ENCODE measurements at regions not wholly inside any gene's neighbourhood (a gene's known extent, or its start where the extent isn't known, plus 50 kb on each side); places are given as distances from the start of the nearest gene placed in this dataset.

DNA sequence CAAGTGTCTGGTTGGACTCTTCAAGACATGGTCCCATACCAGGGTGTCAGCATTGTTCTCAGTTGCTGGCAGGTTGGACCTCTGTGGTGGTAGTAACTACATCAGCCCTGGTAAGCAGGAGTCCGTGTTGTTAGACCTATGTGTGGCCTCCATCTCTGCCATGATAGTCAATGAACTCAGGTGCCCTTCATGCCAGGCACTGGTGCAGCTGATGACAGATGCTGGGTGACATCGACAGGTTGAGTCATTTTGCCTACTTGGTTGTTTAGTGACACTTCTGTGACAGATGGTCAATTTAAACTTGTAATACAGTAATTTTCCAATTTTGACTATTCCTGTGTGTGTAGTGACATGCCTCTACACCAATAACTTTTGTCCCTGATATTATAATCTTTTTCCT, 189.7 kb downstream of the SP3 start:
- Histone ChIP-seq H2AK5ac (ENCODE audit: insufficient read length, low read length) (no peak overlapping the region), H3K79me1 (ENCODE audit: insufficient read depth, low read depth, low read length, poor library complexity, severe bottlenecking) (no peaks in the 10 kb centered on the region), H3T11ph (ENCODE audit: low read length) (no peak overlapping the region), H3K4ac (ENCODE audit: low read depth, low read length) (no peak overlapping the region), H4K5ac (ENCODE audit: insufficient read length, low read depth, low read length) (no peak overlapping the region), H3K9me3 (ENCODE audit: control insufficient read depth, low read depth, low read length) (no peaks in the 10 kb centered on the region), H3K56ac (ENCODE audit: insufficient read length, low read depth, low read length) (no peak overlapping the region), H3K79me2 (ENCODE audit: insufficient read depth, low read length) (no peaks in the 10 kb centered on the region), H3K23me2 (ENCODE audit: insufficient read length, low read depth, low read length, poor library complexity, severe bottlenecking) (no peaks in the 10 kb centered on the region), H3K18ac (ENCODE audit: insufficient read length, low read depth, low read length) (no peak overlapping the region), H4K91ac (ENCODE audit: insufficient read length, low read depth, low read length) (no peak overlapping the region), H2BK12ac (ENCODE audit: insufficient read length, low read depth, low read length) (no peak overlapping the region), H3K23ac (ENCODE audit: insufficient read length, low read depth, low read length) (no peak overlapping the region), H2BK120ac (ENCODE audit: low read depth, low read length, poor library complexity, severe bottlenecking) (no peak overlapping the region), H3K9ac (ENCODE audit: extremely low read depth, insufficient read length, low read length) (no peak overlapping the region), H3K14ac (ENCODE audit: insufficient read depth, low read length) (no peak overlapping the region), H2AFZ (ENCODE audit: low read length) (no peak overlapping the region), H3K4me2 (ENCODE audit: insufficient read depth, insufficient read length, low read length) (no peak overlapping the region), H2BK15ac (ENCODE audit: low read depth, low read length) (no peak overlapping the region), H4K8ac (replicated peaks; ENCODE audit: insufficient read length, low read depth, low read length) (no peak overlapping the region), H2BK5ac (ENCODE audit: insufficient read length, low read length) (no peak overlapping the region), H4K20me1 (ENCODE audit: control insufficient read depth, insufficient read depth, insufficient read length) (no peaks in the 10 kb centered on the region), H3K4me1 (ENCODE audit: insufficient read depth, low read length) (0 out of 2 replicates have a peak, but pooled peaks cover 3% of the 10 kb centered on the region), H3K27me3 (ENCODE audit: insufficient read depth, low read length) (no peaks in the 10 kb centered on the region), H2BK20ac (ENCODE audit: low read depth, low read length, poor library complexity, severe bottlenecking) (no peak overlapping the region), H3K27ac (ENCODE audit: insufficient read length, low read depth, low read length) (no peak overlapping the region)
- no peak overlapping the region; a peak in 1 of 7 replicates for H3K27ac Mint-ChIP-seq
- no peaks in the 10 kb centered on the region; a peak in 1 of 7 replicates for H3K36me3 Mint-ChIP-seq (ENCODE audit: insufficient read depth in 1 of 3, low read depth in 3 of 3)
- WGBS (ENCODE audit: extremely low coverage, insufficient read length, low lambda C conversion rate): no CpG with 5 or more reads among the region's 2 CpGs
- no peak for DNase-seq
- peaks cover 0 to 5% of the 10 kb centered on the region in 2 experiments; a peak in 2 of 5 replicates for H3K9me3 Mint-ChIP-seq
- no peak overlapping the region for H3K4me3 Mint-ChIP-seq
- peaks cover 11 to 13% of the 10 kb centered on the region in 2 experiments for H3K4me1 Mint-ChIP-seq
- no peak for TF ChIP-seq CTCF (conservative IDR thresholded peaks at IDR 0.05)
- H3K27me3 Mint-ChIP-seq (ENCODE audit: low read depth): no peaks in the 10 kb centered on the region
